IMR-90 (cell line): ENCODE measurements at regions not wholly inside any gene's neighbourhood (a gene's known extent, or its start where the extent isn't known, plus 50 kb on each side); places are given as distances from the start of the nearest gene placed in this dataset.

Source experiments
- ATAC-seq: fragments of 200-7000 bp; cut with Tn5 transposase; 2 replicates; pipeline ENCODE4 v1.9.1; 2020; ENCODE audit warnings: low read depth, mild to moderate bottlenecking, moderate library complexity
- BruUV-seq: library from RNA; stranded (reverse); fragments of 400-500 nt; replicated peaks from 2 replicates; lab custom pipeline; 2021; lab: Mats Ljungman, UMichigan
- CTCF ChIA-PET: fragments of 300-600 bp; formaldehyde crosslinking; extraction: SDS; loops from one replicate; lab custom pipeline; 2021; ENCODE audit warnings: antibody characterized with exemption; lab: Yijun Ruan, JAX
- POLR2A ChIA-PET: fragments of 300-600 bp; sonication (Branson Sonifier 250); formaldehyde crosslinking; loops from one replicate; lab custom pipeline; 2022; ENCODE audit warnings: antibody characterized with exemption; ENCODE audit not compliant: unreplicated experiment; lab: Charles Lee
- DNase-seq: peaks from one replicate; pipeline ENCODE4 v3.0.0; 2013
- H2AFZ ChIP-seq: replicated peaks from 2 replicates; pipeline ENCODE3; 2013; ENCODE audit warnings: low read length, mild to moderate bottlenecking; ENCODE audit not compliant: poor library complexity
- H2AK5ac ChIP-seq: 2 replicates; pipeline ENCODE4 v1.6.1; 2013; ENCODE audit warnings: low read depth, low read length, inconsistent platforms
- H2AK9ac ChIP-seq: replicated peaks from 2 replicates; pipeline ENCODE3; 2013; ENCODE audit warnings: mild to moderate bottlenecking, low read depth, low read length, moderate library complexity; ENCODE audit not compliant: poor library complexity
- H2BK120ac ChIP-seq: 2 replicates; pipeline ENCODE4 v1.6.1; 2013; ENCODE audit warnings: low read depth, low read length, inconsistent platforms
- H2BK15ac ChIP-seq: 3 replicates; pipeline ENCODE4 v1.6.1; 2013; ENCODE audit warnings: low read depth, low read length, inconsistent platforms
- H2BK20ac ChIP-seq: 2 replicates; pipeline ENCODE4 v1.6.1; 2013; ENCODE audit warnings: low read depth, mild to moderate bottlenecking, inconsistent platforms, low read length, moderate library complexity
- H2BK5ac ChIP-seq: 2 replicates; pipeline ENCODE4 v1.6.1; 2013; ENCODE audit warnings: mild to moderate bottlenecking, low read depth, low read length, inconsistent platforms; ENCODE audit not compliant: poor library complexity, severe bottlenecking
- H3K14ac ChIP-seq: replicated peaks from 2 replicates; pipeline ENCODE4 v1.6.1; 2013; ENCODE audit warnings: low read depth, low read length, inconsistent platforms
- H3K18ac ChIP-seq: 2 replicates; pipeline ENCODE4 v1.6.1; 2013; ENCODE audit warnings: low read depth, low read length, control low read depth
- H3K23ac ChIP-seq: 2 replicates; pipeline ENCODE4 v1.6.1; 2013; ENCODE audit warnings: low read depth, low read length, inconsistent platforms
- H3K27ac ChIP-seq: 2 replicates; pipeline ENCODE4 v1.5.1; 2013; ENCODE audit warnings: mild to moderate bottlenecking, control low read depth, low read length; ENCODE audit not compliant: insufficient read depth
- H3K27me3 ChIP-seq: 2 replicates; pipeline ENCODE4 v1.6.1; 2013; ENCODE audit warnings: low read length; ENCODE audit not compliant: control insufficient read depth, insufficient read depth
- H3K36me3 ChIP-seq: 2 replicates; pipeline ENCODE4 v1.6.1; 2013; ENCODE audit warnings: low read length, mixed read lengths; ENCODE audit not compliant: control insufficient read depth, insufficient read depth
- H3K4ac ChIP-seq: 2 replicates; pipeline ENCODE4 v1.6.1; 2013; ENCODE audit warnings: low read depth, low read length, inconsistent platforms
- H3K4me1 ChIP-seq: 2 replicates; pipeline ENCODE4 v1.6.1; 2013; ENCODE audit warnings: low read length, mixed read lengths; ENCODE audit not compliant: control insufficient read depth, insufficient read depth
- H3K4me2 ChIP-seq: 2 replicates; pipeline ENCODE4 v1.6.1; 2013; ENCODE audit warnings: low read depth, mild to moderate bottlenecking, control low read depth, low read length, moderate library complexity
- H3K4me3 ChIP-seq: 2 replicates; pipeline ENCODE4 v1.5.1; 2013; ENCODE audit warnings: low read depth, mild to moderate bottlenecking, control low read depth, low read length, moderate library complexity; ENCODE audit not compliant: insufficient read depth
- H3K56ac ChIP-seq: 2 replicates; pipeline ENCODE4 v1.6.1; 2013; ENCODE audit warnings: low read length, inconsistent platforms; ENCODE audit not compliant: insufficient read depth; ENCODE audit errors: extremely low read depth
- H3K79me1 ChIP-seq, 2 experiments: 2 replicates each; pipeline ENCODE4 v1.6.1; 2013; ENCODE audit warnings: low read length in 2 of 2, inconsistent platforms in 1 of 2, low read depth in 1 of 2
- H3K9ac ChIP-seq: 2 replicates; pipeline ENCODE4 v1.6.1; 2013; ENCODE audit warnings: low read depth, low read length, control low read depth
- H3K9me1 ChIP-seq: 2 replicates; pipeline ENCODE4 v1.6.1; 2013; ENCODE audit warnings: low read length, inconsistent platforms; ENCODE audit not compliant: insufficient read depth
- H3K9me3 ChIP-seq: 2 replicates; pipeline ENCODE4 v1.6.1; 2013; ENCODE audit warnings: low read length; ENCODE audit not compliant: control insufficient read depth, insufficient read depth
- H4K20me1 ChIP-seq: 2 replicates; pipeline ENCODE4 v1.6.1; 2013; ENCODE audit warnings: low read length, inconsistent platforms; ENCODE audit not compliant: insufficient read depth
- H4K5ac ChIP-seq: 2 replicates; pipeline ENCODE4 v1.6.1; 2013; ENCODE audit warnings: mild to moderate bottlenecking, low read depth, low read length, control low read depth
- H4K8ac ChIP-seq, 2 experiments: 2 replicates each; pipeline ENCODE4 v1.6.1; 2013; ENCODE audit warnings: low read depth in 2 of 2, low read length in 2 of 2, control low read depth in 1 of 2, inconsistent platforms in 1 of 2
- H4K91ac ChIP-seq: 2 replicates; pipeline ENCODE4 v1.6.1; 2013; ENCODE audit warnings: low read depth, low read length, inconsistent platforms; ENCODE audit not compliant: insufficient read depth
- BHLHE40 ChIP-seq: fragments of 150-350 bp; IDR thresholded peaks from 2 replicates; pipeline ENCODE4 v1.6.1; 2016; ENCODE audit warnings: mild to moderate bottlenecking, low read depth, low read length
- CEBPB ChIP-seq: IDR thresholded peaks from 2 replicates; pipeline ENCODE4 v1.6.1; 2012; ENCODE audit warnings: low read depth, low read length, improper control_type of control experiment
- CHD1 ChIP-seq: IDR thresholded peaks from 2 replicates; pipeline ENCODE4 v1.6.1; 2012; ENCODE audit warnings: low read depth, low read length, improper control_type of control experiment
- CTCF ChIP-seq: conservative IDR thresholded peaks from 2 replicates; pipeline ENCODE4 v1.5.1; 2012; ENCODE audit warnings: mild to moderate bottlenecking, low read depth, low read length, improper control_type of control experiment
- FOS ChIP-seq: fragments of 150-350 bp; IDR thresholded peaks from 2 replicates; pipeline ENCODE4 v1.6.1; 2016; ENCODE audit warnings: low read depth, low read length
- MAFK ChIP-seq: IDR thresholded peaks from 2 replicates; pipeline ENCODE4 v1.6.1; 2012; ENCODE audit warnings: low read depth, low read length, improper control_type of control experiment
- MAZ ChIP-seq: IDR thresholded peaks from 2 replicates; pipeline ENCODE4 v1.6.1; 2012; ENCODE audit warnings: low read depth, mild to moderate bottlenecking, low read length, improper control_type of control experiment, moderate library complexity, borderline replicate concordance
- RAD21 ChIP-seq: IDR thresholded peaks from 2 replicates; pipeline ENCODE4 v1.6.1; 2012; ENCODE audit warnings: low read length, improper control_type of control experiment
- RCOR1 ChIP-seq: IDR thresholded peaks from 2 replicates; pipeline ENCODE4 v1.6.1; 2012; ENCODE audit warnings: mild to moderate bottlenecking, low read length, improper control_type of control experiment; ENCODE audit not compliant: insufficient replicate concordance
- RFX5 ChIP-seq: IDR thresholded peaks from 2 replicates; pipeline ENCODE4 v1.8.0; 2012; ENCODE audit warnings: low read depth, mild to moderate bottlenecking, low read length, moderate library complexity
- SMC3 ChIP-seq: fragments of 150-350 bp; IDR thresholded peaks from 2 replicates; pipeline ENCODE4 v1.6.1; 2016; ENCODE audit warnings: low read depth, mild to moderate bottlenecking, antibody characterized with exemption, low read length, moderate library complexity
- USF2 ChIP-seq: fragments of 150-350 bp; IDR thresholded peaks from 2 replicates; pipeline ENCODE4 v1.6.1; 2017; ENCODE audit warnings: mild to moderate bottlenecking, antibody characterized with exemption, low read length, low read depth
- WGBS, 2 experiments: methylation state at CpG; one replicate each; pipeline versions ENCODE4 v1.1.5 to v1.1.7; 2013; ENCODE audit warnings: missing lambda C conversion rate in 2 of 2; ENCODE audit not compliant: insufficient read length in 1 of 2; ENCODE audit errors: extremely low coverage in 2 of 2; 5-methylcytosine and 5-hydroxymethylcytosine counted together
- dilution Hi-C: fragments of 300-500 bp; cut with HindIII; formaldehyde crosslinking; loops from one replicate; pipeline ENCODE4 v1.14.3; 2018; ENCODE audit warnings: low sequenced_read_pairs; ENCODE audit not compliant: unreplicated experiment
- in situ Hi-C: fragments of 300-500 bp; cut with MboI; formaldehyde crosslinking; loops from 3 replicates; pipeline ENCODE4 v1.14.3; 2019; ENCODE audit warnings: low sequenced_read_pairs, inconsistent platforms, mixed read lengths
- intact Hi-C: fragments of 100-400 bp; cut with micrococcal nuclease; formaldehyde crosslinking; loops from 2 replicates; pipeline ENCODE4 v1.10.0; 2022

GRCh38 chr18:38076346-38077070 lies 510.9 kb upstream of the CELF4 start:
- H3K14ac ChIP-seq = no peak overlapping the region
- intact Hi-C loops (no loop called here), dilution Hi-C loops (no loop called here), in situ Hi-C loops (no loop called here)
- no peak overlapping the region for H2AK5ac ChIP-seq
- H2AK9ac ChIP-seq = no peak overlapping the region
- no peaks in the 10 kb centered on the region for H3K36me3 ChIP-seq
- H2AFZ ChIP-seq = no peak overlapping the region
- H4K5ac ChIP-seq = no peak overlapping the region
- no peak overlapping the region for H3K4me2 ChIP-seq
- H3K23ac ChIP-seq = no peak overlapping the region
- H3K9me1 ChIP-seq = no peaks in the 10 kb centered on the region
- H3K4me1 ChIP-seq = no peaks in the 10 kb centered on the region
- no peaks in the 10 kb centered on the region for H3K27me3 ChIP-seq
- no peak overlapping the region for H3K4ac ChIP-seq
- H2BK5ac ChIP-seq = no peak overlapping the region
- no peak overlapping the region for H3K18ac ChIP-seq
- 75% methylated on average over 1 of the region's 5 CpGs; no CpG with 5 or more reads in 1 of the 2 experiments for WGBS, 2 experiments
- H3K27ac ChIP-seq = no peak overlapping the region
- no peak overlapping the region for H4K8ac ChIP-seq
- no peaks in the 10 kb centered on the region for H3K79me1 ChIP-seq
- no peak overlapping the region for H3K56ac ChIP-seq
- H2BK120ac ChIP-seq = no peak overlapping the region
- no TSS peak for BruUV-seq
- peaks cover 12% of the 10 kb centered on the region; the same call in 1 of the 2 replicates for H3K9me3 ChIP-seq
- H3K9ac ChIP-seq = no peak overlapping the region
- no peak for ATAC-seq
- no peak for TF ChIP-seq MAFK
- no peak for TF ChIP-seq RAD21
- no peak for TF ChIP-seq SMC3
- TF ChIP-seq RFX5 = no peak
- TF ChIP-seq CEBPB = no peak
- no peak for TF ChIP-seq MAZ
- TF ChIP-seq RCOR1 = no peak
- TF ChIP-seq FOS = no peak
- TF ChIP-seq BHLHE40 = no peak
- no peak for TF ChIP-seq CTCF
- no peak for TF ChIP-seq USF2
- no peak for TF ChIP-seq CHD1
- ChIA-PET CTCF (no interaction called here), POLR2A (no interaction called here)
- no peak overlapping the region for H4K91ac ChIP-seq
- no peaks in the 10 kb centered on the region for H4K20me1 ChIP-seq
- H2BK20ac ChIP-seq = no peak overlapping the region
- no peak overlapping the region for H2BK15ac ChIP-seq
- DNase-seq = no peak
- no peak overlapping the region for H3K4me3 ChIP-seq
